NCI-H2029 (cell line): ENCODE measurements at regions not wholly inside any gene's neighbourhood (a gene's known extent, or its start where the extent isn't known, plus 50 kb on each side); places are given as distances from the start of the nearest gene placed in this dataset.
"Not testable (repeated sequence)": the region's sequence is repeated elsewhere in the genome, so short reads cannot be mapped to it uniquely, and the experiment has no call there.

Source experiments
- DNase-seq: peaks from one replicate; lab custom pipeline; 2025; lab: John Stamatoyannopoulos, UW

- no peak for DNase-seq
Measured at GRCh38 chr1:93773049-93773838, 91.6 kb upstream of the BCAR3 start.

GRCh38 chr1:93771843-93772242, 90.2 kb upstream of the BCAR3 start:
- DNase-seq: peak; percentile 45

DNA sequence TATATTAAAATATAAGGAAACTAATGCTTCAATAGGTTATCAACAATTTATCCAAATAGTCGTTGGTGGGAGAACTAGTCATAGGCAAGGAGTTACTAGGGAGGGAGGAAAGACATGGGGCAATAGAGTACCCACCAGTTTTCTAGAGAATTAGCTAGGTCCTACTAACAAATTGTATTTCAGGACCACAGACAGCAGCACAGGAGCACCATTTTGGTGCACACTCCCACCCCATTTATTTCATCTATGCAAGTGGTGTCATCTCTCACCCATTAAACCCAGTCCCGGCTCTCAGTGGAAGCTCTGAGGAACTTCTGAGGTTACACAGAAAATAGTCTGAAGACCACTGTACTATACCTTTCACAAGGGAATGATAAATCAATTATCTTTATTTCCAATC, 89.0 kb upstream of the BCAR3 start:
- no peak for DNase-seq

- DNase-seq: no peak
Measured at GRCh38 chr1:93769777-93770176, 88.1 kb upstream of the BCAR3 start.

- DNase-seq: no peak
Measured at GRCh38 chr1:93768380-93768863, 86.8 kb upstream of the BCAR3 start.

DNA sequence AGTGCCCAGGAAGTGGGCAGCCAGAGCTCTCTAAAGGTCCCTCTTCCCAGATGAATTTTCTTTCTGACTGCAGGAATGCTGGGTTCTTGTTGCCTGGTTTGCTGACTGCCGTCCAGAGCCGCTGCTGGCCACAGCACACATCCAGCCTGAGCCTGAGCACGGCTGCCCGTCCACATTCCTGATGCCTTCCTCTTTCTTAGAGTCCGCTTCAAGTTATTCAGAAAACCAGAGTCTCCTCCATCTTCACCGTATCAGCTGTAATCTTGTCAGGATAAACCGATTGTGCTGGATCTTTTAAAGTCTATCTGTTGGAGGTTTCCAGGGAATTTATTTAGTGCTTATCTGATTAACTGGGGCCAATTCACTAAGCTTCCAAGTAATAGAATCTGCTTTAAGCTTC, 84.8 kb upstream of the BCAR3 start:
- no peak for DNase-seq

- DNase-seq: no peak
Measured at GRCh38 chr1:93765099-93765498, 83.5 kb upstream of the BCAR3 start.

- DNase-seq: no peak
Measured at GRCh38 chr1:93764366-93764750, 82.7 kb upstream of the BCAR3 start.

DNA sequence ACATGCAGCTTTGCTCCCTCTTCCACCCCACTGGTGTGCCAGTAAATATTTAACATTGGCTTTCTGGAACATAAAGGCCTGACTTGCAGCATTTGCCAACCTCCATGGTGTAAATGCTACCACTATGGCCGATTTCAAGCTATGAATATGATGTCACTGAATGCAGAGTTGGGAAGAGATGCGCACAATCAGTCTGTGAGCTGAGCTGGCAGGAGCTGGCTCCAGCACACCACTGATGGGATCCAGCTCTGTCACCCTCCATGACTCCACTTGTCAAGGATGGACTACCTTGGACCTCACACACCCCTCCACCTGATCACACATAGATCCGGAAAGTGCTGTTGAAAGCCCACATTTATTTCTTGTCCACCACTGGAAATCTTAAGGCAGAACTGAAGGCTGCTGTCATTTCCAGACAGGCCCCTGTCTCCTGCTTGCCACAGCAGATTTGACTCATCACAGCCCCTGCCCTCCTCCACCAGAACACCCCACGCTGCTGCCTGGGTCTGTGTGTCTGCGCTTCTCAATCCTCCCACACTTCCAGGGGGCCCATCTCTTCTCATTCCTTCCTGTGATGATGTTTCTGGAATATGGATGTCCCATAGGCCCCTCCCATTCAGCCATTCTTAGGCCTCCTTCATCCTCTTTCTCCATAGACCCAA, 82.2 kb upstream of the BCAR3 start:
- no peak for DNase-seq

- no peak for DNase-seq
Measured at GRCh38 chr1:93758842-93759515, 77.3 kb upstream of the BCAR3 start.

- DNase-seq: no peak
Measured at GRCh38 chr1:93757256-93758036, 75.8 kb upstream of the BCAR3 start.

- no peak for DNase-seq
Measured at GRCh38 chr1:93756657-93757056, 75.0 kb upstream of the BCAR3 start.

- not testable (repeated sequence) for DNase-seq
Measured at GRCh38 chr1:93755251-93755715, 73.6 kb upstream of the BCAR3 start.

- DNase-seq: no peak
Measured at GRCh38 chr1:93753791-93754763, 72.4 kb upstream of the BCAR3 start.

- no peak for DNase-seq
Measured at GRCh38 chr1:93751377-93752250, 70.0 kb upstream of the BCAR3 start.

DNA sequence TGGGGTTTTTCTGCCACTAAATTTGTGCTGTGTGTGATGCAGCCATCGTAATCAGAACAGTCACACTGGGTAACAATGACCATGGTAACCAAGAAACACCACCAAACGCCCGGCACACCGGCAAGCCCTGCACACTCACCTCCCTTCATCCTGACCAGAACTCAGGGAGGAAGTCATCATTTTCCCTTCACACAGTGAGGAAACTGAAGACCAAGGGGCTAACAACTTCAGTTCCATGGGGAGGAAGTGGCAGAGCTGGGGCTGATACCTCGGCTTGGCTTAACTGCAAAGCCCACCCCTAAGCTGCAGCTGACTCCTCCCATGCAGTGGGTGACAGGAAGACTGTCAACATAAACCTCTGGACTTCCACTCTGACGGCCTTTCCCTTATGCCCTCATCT, 69.3 kb upstream of the BCAR3 start:
- DNase-seq: no peak

GRCh38 chr1:93749894-93750301, 68.3 kb upstream of the BCAR3 start:
- no peak for DNase-seq

DNA sequence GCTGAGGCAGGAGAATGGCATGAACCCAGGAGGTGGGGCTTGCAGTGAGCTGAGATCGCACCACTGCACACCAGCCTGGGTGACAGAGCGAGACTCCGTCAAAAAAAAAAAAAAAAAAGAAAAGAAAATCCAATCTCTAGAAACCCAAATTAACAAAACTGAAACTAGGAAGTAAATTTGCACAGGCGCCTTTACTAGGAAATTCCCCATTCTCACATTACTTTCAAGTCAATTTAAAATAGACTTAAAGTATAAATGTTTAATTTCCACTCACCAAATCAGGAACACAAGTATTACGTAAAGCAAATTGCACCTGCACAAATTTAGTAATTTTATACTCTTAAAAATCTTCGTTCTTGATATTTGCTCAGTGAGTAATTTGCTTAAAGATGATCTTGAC, 67.8 kb upstream of the BCAR3 start:
- no peak for DNase-seq

- DNase-seq: no peak
Measured at GRCh38 chr1:93746021-93746812, 64.6 kb upstream of the BCAR3 start.
